ENCODE measurements at regions not wholly inside any gene's neighbourhood (a gene's known extent, or its start where the extent isn't known, plus 50 kb on each side); places are given as distances from the start of the nearest gene placed in this dataset.

DNA sequence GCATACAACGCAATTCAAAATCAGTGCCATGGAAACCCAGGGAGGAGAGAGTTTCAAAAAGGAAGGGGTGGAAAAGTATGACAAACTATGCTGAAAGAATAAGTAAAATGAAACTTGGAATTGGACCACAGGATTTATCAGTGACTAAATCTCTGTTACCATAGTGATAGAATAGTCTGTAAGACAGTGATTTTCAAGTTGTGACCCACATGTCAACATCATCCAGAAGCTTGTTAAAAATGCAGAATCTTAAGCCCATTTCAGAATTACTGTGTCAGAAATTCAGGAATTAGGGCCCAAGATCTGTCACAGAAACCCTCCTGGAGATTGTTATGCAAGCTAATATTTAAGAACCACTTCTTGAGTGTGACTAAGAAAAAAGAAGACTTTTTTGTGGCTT, 417.7 kb upstream of the JAG1 start:
- no peak for DNase-seq

DNA sequence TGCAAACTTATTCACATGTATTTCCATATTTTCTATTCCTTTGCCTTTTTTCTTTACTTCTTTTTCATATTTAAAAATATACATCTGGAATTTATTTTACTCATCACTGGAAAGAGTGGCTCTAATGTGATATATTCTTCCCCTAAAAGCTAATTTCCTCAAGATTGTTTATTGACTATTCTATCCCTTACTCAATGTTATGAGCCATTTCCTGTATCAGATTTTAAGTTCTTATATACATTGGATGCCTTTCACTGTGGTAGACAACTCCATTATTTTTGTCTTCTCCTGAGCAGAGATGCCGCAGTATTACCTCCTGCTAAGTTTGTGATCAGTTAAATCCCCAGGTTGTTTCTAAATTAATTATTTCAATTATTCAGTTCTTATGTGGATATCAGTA, 418.4 kb upstream of the JAG1 start:
- DNase-seq, result no peak

- no peak for DNase-seq
Observed at GRCh38 chr20:11094196-11094595, 420.4 kb upstream of the JAG1 start.

- DNase-seq, result no peak
Observed at GRCh38 chr20:11094711-11095110, 420.9 kb upstream of the JAG1 start.

DNA sequence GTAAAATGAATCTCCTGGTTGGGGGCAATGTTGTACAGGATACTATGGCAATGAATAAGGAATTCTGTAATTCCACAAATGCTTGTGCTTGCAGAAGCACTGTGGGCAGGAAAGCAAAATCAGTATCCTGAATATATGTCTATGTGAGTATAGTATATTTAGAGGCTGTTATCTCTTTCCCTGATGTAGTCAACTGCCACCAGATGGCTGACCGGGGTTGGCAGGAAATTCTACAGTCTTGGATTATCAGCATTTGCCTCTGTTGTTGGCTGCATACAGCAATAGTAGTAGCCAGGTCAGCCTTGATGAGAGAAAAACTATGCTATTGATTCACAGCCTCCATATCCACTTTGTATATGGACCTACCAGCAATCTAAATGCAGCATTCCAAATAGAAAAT, 425.1 kb upstream of the JAG1 start:
- no peak for DNase-seq

DNA sequence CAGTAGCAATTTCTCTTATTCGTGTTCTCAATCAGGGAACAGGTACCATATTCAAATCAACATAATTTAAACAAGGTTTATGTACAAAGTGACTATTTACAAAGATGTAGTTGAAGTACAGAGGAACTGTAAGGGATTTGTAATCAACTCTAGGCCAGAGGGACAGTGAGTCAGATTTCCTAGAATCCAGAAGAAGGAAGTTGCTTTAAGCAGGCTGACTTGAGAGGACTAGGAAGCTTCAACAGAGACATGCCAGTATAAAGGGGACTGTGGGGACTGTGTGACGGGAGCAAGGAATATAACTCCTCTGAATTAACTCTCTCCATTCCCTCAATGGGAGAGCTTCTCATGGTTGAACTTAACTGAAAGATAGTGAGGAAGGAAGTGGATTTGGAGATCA, 427.4 kb upstream of the JAG1 start:
- DNase-seq, result no peak

- no peak for DNase-seq
Observed at GRCh38 chr20:11101696-11102095, 427.9 kb upstream of the JAG1 start.

- DNase-seq, result no peak
Observed at GRCh38 chr20:11103866-11104265, 430.1 kb upstream of the JAG1 start.

GRCh38 chr20:11108102-11108810, 434.5 kb upstream of the JAG1 start:
- no peak for DNase-seq

DNA sequence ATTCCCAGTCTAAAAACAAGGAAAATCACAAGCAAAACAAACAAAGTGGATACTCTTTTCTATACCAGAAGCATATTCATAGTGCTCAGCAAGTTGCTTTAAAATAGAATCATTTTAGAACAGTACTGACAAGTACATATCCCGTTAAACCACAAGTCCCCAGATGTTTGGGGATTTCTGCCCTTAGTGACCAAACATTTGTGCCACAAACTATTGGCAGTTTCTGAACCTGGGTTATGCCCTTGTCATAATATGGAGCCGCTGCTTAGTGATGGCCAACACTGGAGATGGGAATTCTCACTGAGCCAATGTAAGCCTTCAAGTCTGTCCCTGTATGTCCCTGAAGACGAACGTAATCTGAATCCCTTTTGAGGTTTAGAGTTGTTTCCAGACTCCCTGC, 436.7 kb upstream of the JAG1 start:
- DNase-seq, result no peak

DNA sequence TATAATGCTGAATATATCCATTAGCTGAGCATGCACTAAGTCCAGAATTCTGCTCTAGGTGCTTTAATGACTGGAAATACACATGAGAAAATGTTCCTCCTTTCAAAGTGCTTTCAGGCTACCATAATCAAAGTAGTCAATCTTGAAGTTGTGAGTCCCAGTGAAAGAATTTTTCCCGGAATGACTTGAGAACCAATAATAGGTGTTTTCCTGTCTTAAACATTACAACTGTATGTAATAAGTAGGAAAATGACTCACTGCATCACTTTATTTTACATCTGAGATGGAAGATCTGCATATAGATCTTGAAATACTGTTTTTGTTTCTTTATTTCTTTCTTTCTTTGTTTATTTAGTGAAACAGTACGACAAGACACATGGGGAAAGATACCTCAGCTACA, 437.4 kb upstream of the JAG1 start:
- DNase-seq, result no peak

- DNase-seq, result no peak
Observed at GRCh38 chr20:11112832-11113231, 439.0 kb upstream of the JAG1 start.

DNA sequence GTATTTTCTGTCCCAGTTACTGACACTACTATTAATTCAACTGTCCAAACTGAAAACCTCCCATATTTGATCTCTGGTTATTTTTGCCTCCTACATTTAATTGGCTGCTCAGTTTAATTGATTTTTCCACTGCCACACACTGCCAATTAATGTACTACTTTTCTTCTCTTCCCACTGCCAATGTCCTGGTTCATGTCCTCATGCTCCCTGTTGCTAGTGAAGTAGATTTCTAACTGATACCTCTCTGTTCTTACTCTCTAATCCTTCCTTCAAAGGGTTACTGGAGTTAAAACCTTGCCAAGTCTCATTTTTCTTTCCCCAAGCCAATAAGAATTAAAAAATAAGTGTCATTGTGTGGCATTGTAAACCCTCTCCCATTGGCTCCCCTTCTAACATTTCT, 440.6 kb upstream of the JAG1 start:
- no peak for DNase-seq

DNA sequence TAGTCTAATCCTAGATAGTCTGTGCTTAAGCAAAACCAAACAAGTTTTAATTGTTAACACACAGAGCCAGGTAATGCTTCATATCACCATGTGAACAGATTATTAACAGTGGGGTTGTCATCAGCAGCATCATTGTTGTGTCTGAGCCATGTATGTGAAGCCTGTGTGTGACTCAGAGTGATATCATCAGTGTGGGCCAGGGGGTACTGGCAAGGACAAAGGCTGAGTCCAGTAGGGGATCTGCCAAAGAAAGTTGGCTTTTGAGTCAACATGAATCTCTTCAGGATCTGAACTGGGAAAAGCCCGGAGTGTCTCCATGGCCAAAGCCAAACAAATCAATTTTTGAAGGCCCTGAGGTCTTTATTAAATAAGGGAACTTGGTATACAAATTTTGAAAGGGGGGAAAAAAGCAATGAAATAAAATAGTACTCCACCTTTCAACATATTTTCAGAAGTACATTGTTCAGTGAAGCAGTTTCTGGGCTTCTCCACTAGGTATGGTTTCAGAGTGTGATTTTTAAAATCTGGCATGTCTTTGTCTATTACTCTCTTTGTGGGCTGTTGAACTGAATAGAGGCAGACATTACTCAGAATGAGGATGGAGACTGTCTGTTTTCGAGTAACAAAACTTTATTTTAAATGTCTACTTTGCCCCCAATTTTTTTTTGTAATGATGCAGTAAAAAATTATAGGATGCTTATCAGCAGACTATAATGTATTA, 444.2 kb upstream of the JAG1 start:
- no peak for DNase-seq

GRCh38 chr20:11118802-11119380, 445.1 kb upstream of the JAG1 start:
- DNase-seq, result no peak

DNA sequence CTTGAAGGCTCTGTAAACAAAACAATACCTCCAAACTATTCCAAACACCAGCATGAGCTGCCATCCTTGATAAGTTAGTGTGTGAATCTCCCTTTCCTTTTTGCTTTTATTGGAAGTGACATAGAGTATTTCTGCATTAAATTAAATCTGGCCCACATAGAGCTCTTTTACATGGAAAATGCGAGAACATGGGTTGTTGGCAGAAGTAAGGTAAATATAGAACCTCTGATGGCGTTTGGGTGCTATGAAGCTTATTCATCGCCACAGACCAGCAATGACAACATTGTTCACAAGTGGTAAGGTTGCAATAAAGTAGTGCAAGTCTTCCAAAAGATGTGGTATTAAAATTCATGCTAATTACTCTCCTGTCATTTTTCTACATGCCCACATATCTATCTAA, 445.8 kb upstream of the JAG1 start:
- DNase-seq, result no peak

GRCh38 chr20:11120431-11120830, 446.6 kb upstream of the JAG1 start:
- DNase-seq, result no peak

GRCh38 chr20:11124849-11125505, 451.2 kb upstream of the JAG1 start:
- DNase-seq, result no peak

GRCh38 chr20:11128220-11128718, 454.5 kb upstream of the JAG1 start:
- no peak for DNase-seq

- no peak for DNase-seq
Observed at GRCh38 chr20:11128721-11129120, 454.9 kb upstream of the JAG1 start.

GRCh38 chr20:11130554-11131166, 456.9 kb upstream of the JAG1 start:
- DNase-seq, result no peak

GRCh38 chr20:11132819-11133415, 459.1 kb upstream of the JAG1 start:
- no peak for DNase-seq

All from right kidney (tissue), 1 donor.